ENCODE measurements at regions not wholly inside any gene's neighbourhood (a gene's known extent, or its start where the extent isn't known, plus 50 kb on each side); places are given as distances from the start of the nearest gene placed in this dataset.
"Not testable (repeated sequence)": the region's sequence is repeated elsewhere in the genome, so short reads cannot be mapped to it uniquely, and the experiment has no call there.

DNA sequence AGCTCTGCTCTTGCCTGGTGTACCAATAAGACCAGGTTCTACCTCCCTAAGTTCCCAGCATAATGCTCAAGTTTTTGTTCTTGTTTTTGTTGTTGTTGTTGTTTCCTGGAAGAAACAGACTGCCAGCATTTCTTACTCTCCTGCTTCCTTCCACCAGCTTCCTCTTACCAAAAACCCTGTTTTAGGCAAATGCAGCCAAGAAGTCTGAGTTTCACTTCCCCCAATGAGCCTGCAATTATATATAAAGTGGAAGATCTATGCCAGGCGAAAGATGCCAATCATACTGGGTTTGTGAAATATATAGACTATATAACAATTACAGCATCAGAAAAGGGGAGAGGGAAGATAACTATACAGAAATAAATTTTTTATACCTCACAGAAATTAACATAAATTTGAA is 931.5 kb upstream of the FAT3 start:
- Mint-ChIP-seq H3K4me1 (ENCODE audit: low read depth, unreplicated experiment) (no peaks in the 10 kb centered on the region), H3K27me3 (ENCODE audit: insufficient read depth, unreplicated experiment) (no peaks in the 10 kb centered on the region), H3K4me3 (ENCODE audit: unreplicated experiment) (no peak overlapping the region), H3K36me3 (ENCODE audit: insufficient read depth, unreplicated experiment) (no peaks in the 10 kb centered on the region), H3K27ac (ENCODE audit: unreplicated experiment) (no peak overlapping the region), H3K9me3 (ENCODE audit: unreplicated experiment) (no peaks in the 10 kb centered on the region)
- Histone ChIP-seq H3K27me3 (replicated peaks; ENCODE audit: control insufficient read depth, insufficient read depth, low read length) (no peaks in the 10 kb centered on the region), H3K4me1 (no peaks in the 10 kb centered on the region), H3K9me3 (no peaks in the 10 kb centered on the region), H3K4me3 (ENCODE audit: low read depth, low read length) (no peak overlapping the region), H3K36me3 (ENCODE audit: control insufficient read depth, insufficient read depth, low read length) (no peaks in the 10 kb centered on the region)
- intact Hi-C loops (cut with micrococcal nuclease; ENCODE audit: unreplicated experiment) = no loop called here
- BruUV-seq (replicated peaks) = no TSS peak
- TF ChIP-seq, protein P1, sequence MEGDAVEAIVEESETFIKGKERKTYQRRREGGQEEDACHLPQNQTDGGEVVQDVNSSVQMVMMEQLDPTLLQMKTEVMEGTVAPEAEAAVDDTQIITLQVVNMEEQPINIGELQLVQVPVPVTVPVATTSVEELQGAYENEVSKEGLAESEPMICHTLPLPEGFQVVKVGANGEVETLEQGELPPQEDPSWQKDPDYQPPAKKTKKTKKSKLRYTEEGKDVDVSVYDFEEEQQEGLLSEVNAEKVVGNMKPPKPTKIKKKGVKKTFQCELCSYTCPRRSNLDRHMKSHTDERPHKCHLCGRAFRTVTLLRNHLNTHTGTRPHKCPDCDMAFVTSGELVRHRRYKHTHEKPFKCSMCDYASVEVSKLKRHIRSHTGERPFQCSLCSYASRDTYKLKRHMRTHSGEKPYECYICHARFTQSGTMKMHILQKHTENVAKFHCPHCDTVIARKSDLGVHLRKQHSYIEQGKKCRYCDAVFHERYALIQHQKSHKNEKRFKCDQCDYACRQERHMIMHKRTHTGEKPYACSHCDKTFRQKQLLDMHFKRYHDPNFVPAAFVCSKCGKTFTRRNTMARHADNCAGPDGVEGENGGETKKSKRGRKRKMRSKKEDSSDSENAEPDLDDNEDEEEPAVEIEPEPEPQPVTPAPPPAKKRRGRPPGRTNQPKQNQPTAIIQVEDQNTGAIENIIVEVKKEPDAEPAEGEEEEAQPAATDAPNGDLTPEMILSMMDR (IDR thresholded peaks at IDR 0.05; ENCODE audit: insufficient read depth in 1 of 2, low read depth in 1 of 2, low read length in 1 of 2, severe bottlenecking in 1 of 2, unreplicated experiment in 1 of 2) = no peak
- CTCF ChIA-PET = no interaction called here
- no peak for DNase-seq
- POLR2A ChIA-PET = no interaction called here

DNA sequence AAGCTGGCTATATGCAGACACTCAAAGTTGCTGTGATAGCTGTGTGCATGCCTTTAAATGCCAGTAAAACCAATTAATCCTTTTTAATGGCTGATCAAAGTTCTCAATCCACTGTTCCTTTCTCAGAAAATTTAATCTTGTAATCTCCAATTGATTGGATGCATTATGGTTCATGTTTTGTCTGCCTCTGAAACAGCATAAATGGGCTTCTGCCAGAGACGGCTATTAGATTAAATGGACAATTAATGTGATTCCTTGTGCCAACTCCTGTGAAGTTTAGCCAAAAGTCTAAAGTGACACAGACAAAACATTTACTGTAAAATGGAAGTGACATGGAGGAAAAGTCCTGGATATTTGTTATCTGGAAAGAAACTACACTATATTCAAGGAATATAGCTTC is 952.5 kb upstream of the FAT3 start:
- Mint-ChIP-seq H3K27ac (ENCODE audit: unreplicated experiment) (no peak overlapping the region), H3K27me3 (ENCODE audit: insufficient read depth, unreplicated experiment) (no peaks in the 10 kb centered on the region), H3K4me3 (ENCODE audit: unreplicated experiment) (no peak overlapping the region), H3K4me1 (ENCODE audit: low read depth, unreplicated experiment) (no peaks in the 10 kb centered on the region), H3K36me3 (ENCODE audit: insufficient read depth, unreplicated experiment) (no peaks in the 10 kb centered on the region), H3K9me3 (ENCODE audit: unreplicated experiment) (no peaks in the 10 kb centered on the region)
- TF ChIP-seq, protein P1 (IDR thresholded peaks at IDR 0.05; ENCODE audit: insufficient read depth in 1 of 2, low read depth in 1 of 2, low read length in 1 of 2, severe bottlenecking in 1 of 2, unreplicated experiment in 1 of 2) = no peak
- Histone ChIP-seq H3K4me3 (ENCODE audit: low read depth, low read length) (no peak overlapping the region), H3K27me3 (replicated peaks; ENCODE audit: control insufficient read depth, insufficient read depth, low read length) (no peaks in the 10 kb centered on the region), H3K9me3 (no peaks in the 10 kb centered on the region), H3K36me3 (ENCODE audit: control insufficient read depth, insufficient read depth, low read length) (no peaks in the 10 kb centered on the region), H3K4me1 (no peaks in the 10 kb centered on the region)
- DNase-seq = no peak
- intact Hi-C loops (cut with micrococcal nuclease; ENCODE audit: unreplicated experiment) = no loop called here
- no TSS peak for BruUV-seq (replicated peaks)
- POLR2A ChIA-PET = no interaction called here
- CTCF ChIA-PET = no interaction called here

DNA sequence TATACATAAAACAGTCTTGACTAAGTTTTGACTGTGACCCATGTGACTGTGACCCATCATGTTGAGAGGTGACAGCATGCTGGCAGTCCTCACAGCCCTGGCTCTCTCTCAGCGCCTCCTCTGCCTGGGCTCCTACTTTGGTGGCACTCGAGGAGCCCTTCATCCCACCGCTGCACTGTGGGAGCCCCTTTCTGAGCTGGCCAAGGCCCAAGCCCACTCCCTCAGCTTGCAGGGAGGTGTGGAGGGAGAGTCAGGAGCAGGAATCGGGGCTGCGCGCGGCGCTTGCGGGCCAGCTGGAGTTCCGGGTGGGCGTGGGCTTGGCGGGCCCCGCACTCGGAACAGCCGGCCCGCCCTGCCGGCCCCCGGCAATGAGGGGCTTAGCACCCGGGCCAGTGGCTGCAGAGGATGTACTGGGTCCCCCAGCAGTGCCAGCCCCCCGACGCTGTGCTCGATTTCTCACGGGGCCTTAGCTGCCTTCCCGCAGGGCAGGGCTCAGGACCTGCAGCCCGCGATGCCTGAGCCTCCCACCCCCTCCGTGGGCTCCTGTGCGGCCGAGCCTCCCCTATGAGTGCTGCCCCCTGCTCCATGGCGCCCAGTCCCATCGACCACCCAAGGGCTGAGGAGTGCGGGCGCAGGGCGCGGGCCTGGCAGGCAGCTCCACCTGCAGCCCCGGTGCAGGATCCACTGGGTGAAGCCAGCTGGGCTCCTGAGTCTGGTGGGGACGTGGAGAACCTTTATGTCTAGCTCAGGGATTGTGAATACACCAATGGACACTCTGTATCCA is 955.9 kb upstream of the FAT3 start:
- H3K4me3 Mint-ChIP-seq (ENCODE audit: unreplicated experiment); H3K27me3 ChIP-seq (replicated peaks; ENCODE audit: control insufficient read depth, insufficient read depth, low read length); H3K9me3 Mint-ChIP-seq (ENCODE audit: unreplicated experiment); H3K36me3 ChIP-seq (ENCODE audit: control insufficient read depth, insufficient read depth, low read length); intact Hi-C loops (cut with micrococcal nuclease; ENCODE audit: unreplicated experiment); CTCF ChIA-PET; H3K9me3 ChIP-seq; H3K4me3 ChIP-seq (ENCODE audit: low read depth, low read length); H3K27ac Mint-ChIP-seq (ENCODE audit: unreplicated experiment); BruUV-seq (replicated peaks); H3K36me3 Mint-ChIP-seq (ENCODE audit: insufficient read depth, unreplicated experiment); H3K27me3 Mint-ChIP-seq (ENCODE audit: insufficient read depth, unreplicated experiment); H3K4me1 ChIP-seq; DNase-seq; POLR2A ChIA-PET; H3K4me1 Mint-ChIP-seq (ENCODE audit: low read depth, unreplicated experiment): not testable (repeated sequence)

DNA sequence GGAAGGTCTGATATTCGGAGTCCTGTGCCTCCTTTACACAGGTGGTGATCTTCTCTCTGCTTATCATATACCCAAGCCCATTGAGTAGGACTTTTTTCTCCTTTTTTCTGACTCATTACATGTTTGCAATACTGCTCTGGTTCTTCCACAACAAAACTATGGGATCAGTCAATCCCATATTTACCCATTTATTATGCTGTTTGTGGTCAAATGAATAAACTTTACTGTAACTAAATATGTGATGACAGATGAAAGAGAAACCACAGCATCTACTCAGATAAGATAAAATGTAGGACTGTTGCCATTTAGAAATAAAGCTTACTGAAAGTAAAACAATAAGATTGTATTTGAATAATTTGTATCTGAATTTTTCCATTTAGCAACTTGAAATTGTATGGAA is 958.7 kb upstream of the FAT3 start:
- Mint-ChIP-seq H3K9me3 (ENCODE audit: unreplicated experiment) (no peaks in the 10 kb centered on the region), H3K36me3 (ENCODE audit: insufficient read depth, unreplicated experiment) (no peaks in the 10 kb centered on the region), H3K27ac (ENCODE audit: unreplicated experiment) (no peak overlapping the region), H3K4me3 (ENCODE audit: unreplicated experiment) (no peak overlapping the region), H3K4me1 (ENCODE audit: low read depth, unreplicated experiment) (no peaks in the 10 kb centered on the region), H3K27me3 (ENCODE audit: insufficient read depth, unreplicated experiment) (peaks cover 3% of the 10 kb centered on the region)
- intact Hi-C loops (cut with micrococcal nuclease; ENCODE audit: unreplicated experiment) = no loop called here
- Histone ChIP-seq H3K4me1 (no peaks in the 10 kb centered on the region), H3K27me3 (replicated peaks; ENCODE audit: control insufficient read depth, insufficient read depth, low read length) (no peaks in the 10 kb centered on the region), H3K4me3 (ENCODE audit: low read depth, low read length) (no peak overlapping the region), H3K36me3 (ENCODE audit: control insufficient read depth, insufficient read depth, low read length) (no peaks in the 10 kb centered on the region), H3K9me3 (no peaks in the 10 kb centered on the region)
- ChIA-PET CTCF (no interaction called here), POLR2A (no interaction called here)
- TF ChIP-seq, protein P1 (IDR thresholded peaks at IDR 0.05; ENCODE audit: insufficient read depth in 1 of 2, low read depth in 1 of 2, low read length in 1 of 2, severe bottlenecking in 1 of 2, unreplicated experiment in 1 of 2) = no peak
- BruUV-seq (replicated peaks) = no TSS peak
- no peak for DNase-seq

All from Caco-2 (cell line).